WI38 (cell line): ENCODE measurements at regions not wholly inside any gene's neighbourhood (a gene's known extent, or its start where the extent isn't known, plus 50 kb on each side); places are given as distances from the start of the nearest gene placed in this dataset.

Source experiments
- H3K4me3 ChIP-seq: 2 replicates; pipeline ENCODE4 v1.5.1; 2011; ENCODE audit warnings: low read depth, mild to moderate bottlenecking, control low read depth, low read length
- TF ChIP-seq, protein P1 (sequence below): IDR thresholded peaks from 2 replicates; pipeline ENCODE4 v1.5.1; 2012; ENCODE audit warnings: low read depth, mild to moderate bottlenecking, control low read depth, low read length

GRCh38 chr12:132410296-132410625, 79.7 kb upstream of the FBRSL1 start:
- TF ChIP-seq, protein P1, sequence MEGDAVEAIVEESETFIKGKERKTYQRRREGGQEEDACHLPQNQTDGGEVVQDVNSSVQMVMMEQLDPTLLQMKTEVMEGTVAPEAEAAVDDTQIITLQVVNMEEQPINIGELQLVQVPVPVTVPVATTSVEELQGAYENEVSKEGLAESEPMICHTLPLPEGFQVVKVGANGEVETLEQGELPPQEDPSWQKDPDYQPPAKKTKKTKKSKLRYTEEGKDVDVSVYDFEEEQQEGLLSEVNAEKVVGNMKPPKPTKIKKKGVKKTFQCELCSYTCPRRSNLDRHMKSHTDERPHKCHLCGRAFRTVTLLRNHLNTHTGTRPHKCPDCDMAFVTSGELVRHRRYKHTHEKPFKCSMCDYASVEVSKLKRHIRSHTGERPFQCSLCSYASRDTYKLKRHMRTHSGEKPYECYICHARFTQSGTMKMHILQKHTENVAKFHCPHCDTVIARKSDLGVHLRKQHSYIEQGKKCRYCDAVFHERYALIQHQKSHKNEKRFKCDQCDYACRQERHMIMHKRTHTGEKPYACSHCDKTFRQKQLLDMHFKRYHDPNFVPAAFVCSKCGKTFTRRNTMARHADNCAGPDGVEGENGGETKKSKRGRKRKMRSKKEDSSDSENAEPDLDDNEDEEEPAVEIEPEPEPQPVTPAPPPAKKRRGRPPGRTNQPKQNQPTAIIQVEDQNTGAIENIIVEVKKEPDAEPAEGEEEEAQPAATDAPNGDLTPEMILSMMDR: no peak
- H3K4me3 ChIP-seq: no peak overlapping the region

GRCh38 chr12:132409495-132410295, 80.3 kb upstream of the FBRSL1 start:
- TF ChIP-seq, protein P1: no peak
- no peak overlapping the region for H3K4me3 ChIP-seq

GRCh38 chr12:132408626-132409494, 79.5 kb upstream of the GALNT9 start:
- TF ChIP-seq, protein P1: no peak
- no peak overlapping the region for H3K4me3 ChIP-seq

DNA sequence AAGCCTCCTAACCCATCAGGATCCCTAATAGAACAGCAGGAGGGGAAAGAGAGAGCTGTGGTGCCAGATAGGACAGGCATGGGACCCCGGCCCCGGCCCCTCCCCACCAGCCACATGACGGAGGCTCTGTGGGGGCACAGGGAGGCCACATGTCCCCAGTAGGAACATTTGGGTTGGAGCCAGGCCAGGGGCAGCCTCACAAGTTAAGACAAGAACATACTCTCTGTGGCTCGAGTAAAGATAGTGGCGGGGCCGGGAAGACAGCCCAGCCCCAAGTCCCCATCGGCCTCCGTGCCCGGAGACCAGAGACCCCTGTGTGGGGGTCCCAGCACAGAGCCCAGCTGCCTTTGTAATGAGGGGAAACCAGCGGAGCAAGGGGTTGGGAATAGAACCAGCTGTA, 78.6 kb upstream of the GALNT9 start:
- TF ChIP-seq, protein P1: no peak

DNA sequence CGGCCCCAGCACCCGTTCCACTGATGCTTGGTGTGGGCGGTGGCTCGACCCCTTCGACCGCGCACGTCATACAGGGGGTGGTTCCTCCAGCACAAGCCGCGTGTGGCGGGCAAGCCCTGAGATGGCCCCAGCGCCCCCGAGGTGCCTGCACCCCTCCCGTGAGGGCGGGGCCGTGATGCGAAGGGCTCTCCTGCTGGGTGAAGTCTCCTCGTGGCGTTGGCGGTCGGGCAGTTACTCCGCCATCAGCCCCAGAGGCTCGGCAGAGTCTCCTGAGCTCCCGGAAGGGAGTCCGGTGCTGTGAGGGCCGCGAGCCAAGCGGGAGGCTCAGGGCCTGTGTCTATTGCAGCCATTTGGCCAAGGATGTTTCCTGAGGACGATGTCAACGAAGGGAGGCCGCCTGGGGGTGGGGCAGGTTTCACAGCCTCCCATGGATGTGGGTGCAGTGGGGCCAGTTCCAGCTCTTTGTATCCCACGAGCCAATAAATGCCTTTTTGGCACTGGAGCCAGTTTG, 78.1 kb upstream of the GALNT9 start:
- TF ChIP-seq, protein P1: no peak
- H3K4me3 ChIP-seq: no peak overlapping the region

More for the DNA sequence above, 78.6 kb upstream of the GALNT9 start:
- H3K4me3 ChIP-seq: no peak overlapping the region

DNA sequence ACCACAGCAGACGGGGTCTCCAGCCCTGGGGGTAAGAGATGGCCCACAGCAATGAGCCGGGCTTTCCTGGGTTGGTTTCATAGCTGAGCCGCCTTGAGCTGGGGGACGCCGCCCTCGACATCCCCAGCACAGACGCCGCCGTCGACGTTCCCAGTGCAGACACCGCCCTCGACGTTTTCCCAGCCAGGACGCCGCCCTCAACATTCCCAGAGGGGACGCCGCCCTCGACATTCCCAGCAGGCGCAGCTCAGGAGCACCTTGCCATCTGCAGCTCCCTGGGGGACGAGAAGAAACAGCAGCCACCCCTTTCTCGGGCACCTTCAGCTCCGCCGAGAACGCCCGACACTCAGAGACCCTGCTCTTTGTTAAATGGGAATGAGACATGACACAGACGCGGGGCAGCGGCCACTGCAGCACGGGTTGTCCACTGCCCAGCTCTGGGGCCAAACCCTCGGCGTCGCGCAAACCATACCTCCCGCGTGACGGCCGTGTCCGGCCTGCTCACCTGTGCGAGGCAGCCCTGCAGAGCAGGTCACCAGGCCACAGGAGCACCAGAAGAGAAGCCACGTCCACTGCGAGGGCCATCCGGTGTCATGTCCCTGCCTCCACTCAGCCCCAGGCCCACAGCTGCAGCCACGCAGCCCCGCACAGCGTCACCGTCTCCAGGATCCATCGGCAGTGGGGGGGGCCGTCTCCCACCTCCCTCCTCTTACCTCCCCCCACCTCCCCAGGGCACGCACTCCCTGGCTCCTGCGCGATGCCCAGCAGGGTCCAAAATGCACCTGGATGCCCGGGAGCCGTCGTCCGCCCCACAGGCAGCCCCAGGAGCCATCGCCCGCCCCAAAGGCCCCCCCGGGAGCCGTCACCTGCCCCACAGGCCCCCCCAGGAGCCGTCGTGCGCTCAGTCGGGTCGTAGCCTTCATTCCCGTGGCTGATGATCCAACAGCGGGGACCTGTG, 77.4 kb upstream of the GALNT9 start:
- H3K4me3 ChIP-seq: no peak overlapping the region
- TF ChIP-seq, protein P1: no peak
